H1 (cell line): ENCODE measurements at regions not wholly inside any gene's neighbourhood (a gene's known extent, or its start where the extent isn't known, plus 50 kb on each side); places are given as distances from the start of the nearest gene placed in this dataset.

ENCODE experiments used
- ATF2 ChIP-seq: IDR thresholded peaks from 2 replicates; pipeline ENCODE4 v1.6.1; 2012; ENCODE audit warnings: low read length, inconsistent platforms
- RFX5 ChIP-seq: IDR thresholded peaks from 2 replicates; pipeline ENCODE4 v1.6.1; 2011; ENCODE audit warnings: low read depth, low read length, improper control_type of control experiment, borderline replicate concordance
- TCF12 ChIP-seq: IDR thresholded peaks from 2 replicates; pipeline ENCODE4 v1.6.1; 2011; ENCODE audit warnings: low read depth, mild to moderate bottlenecking, low read length
- TF ChIP-seq, protein P1 (sequence below), 3 experiments: IDR thresholded peaks; 1 replicate in 2 of 3; 2 replicates in 1 of 3; pipeline versions ENCODE4 v1.5.1 to v1.6.1; 2011; ENCODE audit warnings: low read length in 3 of 3, mild to moderate bottlenecking in 3 of 3, inconsistent platforms in 2 of 3, low read depth in 1 of 3, moderate library complexity in 1 of 3; ENCODE audit not compliant: insufficient read depth in 1 of 3; ENCODE audit errors: control extremely low read depth in 1 of 3

DNA sequence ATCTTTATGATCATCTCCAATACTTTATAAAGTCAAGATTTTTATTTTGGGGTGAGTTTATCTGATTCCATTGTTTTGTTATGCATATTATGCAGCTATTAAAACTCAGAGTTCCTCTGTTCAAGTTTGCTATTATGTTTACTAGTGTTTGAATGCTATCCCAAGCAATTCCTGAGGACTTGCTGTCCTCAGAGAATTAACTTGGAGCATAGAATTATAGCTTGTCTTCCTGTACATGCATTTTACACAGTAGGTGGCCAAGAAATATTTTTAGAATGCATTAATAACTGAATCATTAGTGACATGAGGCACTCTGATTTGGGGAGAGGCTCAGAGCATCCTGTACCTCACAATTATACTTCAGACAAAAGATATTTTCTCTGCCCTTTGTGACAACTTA lies 195.6 kb upstream of the MIR17HG start (continued):
- TF ChIP-seq ATF2 (no peak), RFX5 (no peak), TCF12 (no peak)
- TF ChIP-seq, protein P1, sequence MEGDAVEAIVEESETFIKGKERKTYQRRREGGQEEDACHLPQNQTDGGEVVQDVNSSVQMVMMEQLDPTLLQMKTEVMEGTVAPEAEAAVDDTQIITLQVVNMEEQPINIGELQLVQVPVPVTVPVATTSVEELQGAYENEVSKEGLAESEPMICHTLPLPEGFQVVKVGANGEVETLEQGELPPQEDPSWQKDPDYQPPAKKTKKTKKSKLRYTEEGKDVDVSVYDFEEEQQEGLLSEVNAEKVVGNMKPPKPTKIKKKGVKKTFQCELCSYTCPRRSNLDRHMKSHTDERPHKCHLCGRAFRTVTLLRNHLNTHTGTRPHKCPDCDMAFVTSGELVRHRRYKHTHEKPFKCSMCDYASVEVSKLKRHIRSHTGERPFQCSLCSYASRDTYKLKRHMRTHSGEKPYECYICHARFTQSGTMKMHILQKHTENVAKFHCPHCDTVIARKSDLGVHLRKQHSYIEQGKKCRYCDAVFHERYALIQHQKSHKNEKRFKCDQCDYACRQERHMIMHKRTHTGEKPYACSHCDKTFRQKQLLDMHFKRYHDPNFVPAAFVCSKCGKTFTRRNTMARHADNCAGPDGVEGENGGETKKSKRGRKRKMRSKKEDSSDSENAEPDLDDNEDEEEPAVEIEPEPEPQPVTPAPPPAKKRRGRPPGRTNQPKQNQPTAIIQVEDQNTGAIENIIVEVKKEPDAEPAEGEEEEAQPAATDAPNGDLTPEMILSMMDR (IDR thresholded peaks at IDR 0.05; ENCODE audit: control extremely low read depth in 1 of 3, insufficient read depth in 1 of 3, low read depth in 1 of 3, low read length in 3 of 3): no peak
